ENCODE measurements at regions not wholly inside any gene's neighbourhood (a gene's known extent, or its start where the extent isn't known, plus 50 kb on each side); places are given as distances from the start of the nearest gene placed in this dataset.

GRCh38 chr2:181145645-181146044, 165.2 kb downstream of the UBE2E3 start:
- TF ChIP-seq, protein P1, sequence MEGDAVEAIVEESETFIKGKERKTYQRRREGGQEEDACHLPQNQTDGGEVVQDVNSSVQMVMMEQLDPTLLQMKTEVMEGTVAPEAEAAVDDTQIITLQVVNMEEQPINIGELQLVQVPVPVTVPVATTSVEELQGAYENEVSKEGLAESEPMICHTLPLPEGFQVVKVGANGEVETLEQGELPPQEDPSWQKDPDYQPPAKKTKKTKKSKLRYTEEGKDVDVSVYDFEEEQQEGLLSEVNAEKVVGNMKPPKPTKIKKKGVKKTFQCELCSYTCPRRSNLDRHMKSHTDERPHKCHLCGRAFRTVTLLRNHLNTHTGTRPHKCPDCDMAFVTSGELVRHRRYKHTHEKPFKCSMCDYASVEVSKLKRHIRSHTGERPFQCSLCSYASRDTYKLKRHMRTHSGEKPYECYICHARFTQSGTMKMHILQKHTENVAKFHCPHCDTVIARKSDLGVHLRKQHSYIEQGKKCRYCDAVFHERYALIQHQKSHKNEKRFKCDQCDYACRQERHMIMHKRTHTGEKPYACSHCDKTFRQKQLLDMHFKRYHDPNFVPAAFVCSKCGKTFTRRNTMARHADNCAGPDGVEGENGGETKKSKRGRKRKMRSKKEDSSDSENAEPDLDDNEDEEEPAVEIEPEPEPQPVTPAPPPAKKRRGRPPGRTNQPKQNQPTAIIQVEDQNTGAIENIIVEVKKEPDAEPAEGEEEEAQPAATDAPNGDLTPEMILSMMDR (IDR thresholded peaks at IDR 0.05; ENCODE audit: low read depth, low read length), result no peak
- H3K4me3 ChIP-seq (ENCODE audit: low read depth, low read length), result no peak overlapping the region

- no peak overlapping the region for H3K4me3 ChIP-seq (ENCODE audit: low read depth, low read length)
- TF ChIP-seq, protein P1 (IDR thresholded peaks at IDR 0.05; ENCODE audit: low read depth, low read length), result no peak
Observed at GRCh38 chr2:181146171-181146570, 165.8 kb downstream of the UBE2E3 start.

- TF ChIP-seq, protein P1 (IDR thresholded peaks at IDR 0.05; ENCODE audit: low read depth, low read length), result no peak
Observed at GRCh38 chr2:181149056-181149455, 168.7 kb downstream of the UBE2E3 start.

GRCh38 chr2:181152226-181152625, 171.8 kb downstream of the UBE2E3 start:
- no peak overlapping the region for H3K4me3 ChIP-seq (ENCODE audit: low read depth, low read length)
- TF ChIP-seq, protein P1 (IDR thresholded peaks at IDR 0.05; ENCODE audit: low read depth, low read length), result no peak

More at GRCh38 chr2:181149056-181149455, 168.7 kb downstream of the UBE2E3 start:
- no peak overlapping the region for H3K4me3 ChIP-seq (ENCODE audit: low read depth, low read length)

GRCh38 chr2:181152701-181153100, 172.3 kb downstream of the UBE2E3 start:
- TF ChIP-seq, protein P1 (IDR thresholded peaks at IDR 0.05; ENCODE audit: low read depth, low read length), result no peak
- H3K4me3 ChIP-seq (ENCODE audit: low read depth, low read length), result no peak overlapping the region

GRCh38 chr2:181153886-181154285, 173.5 kb downstream of the UBE2E3 start:
- TF ChIP-seq, protein P1 (IDR thresholded peaks at IDR 0.05; ENCODE audit: low read depth, low read length), result no peak
- no peak overlapping the region for H3K4me3 ChIP-seq (ENCODE audit: low read depth, low read length)

DNA sequence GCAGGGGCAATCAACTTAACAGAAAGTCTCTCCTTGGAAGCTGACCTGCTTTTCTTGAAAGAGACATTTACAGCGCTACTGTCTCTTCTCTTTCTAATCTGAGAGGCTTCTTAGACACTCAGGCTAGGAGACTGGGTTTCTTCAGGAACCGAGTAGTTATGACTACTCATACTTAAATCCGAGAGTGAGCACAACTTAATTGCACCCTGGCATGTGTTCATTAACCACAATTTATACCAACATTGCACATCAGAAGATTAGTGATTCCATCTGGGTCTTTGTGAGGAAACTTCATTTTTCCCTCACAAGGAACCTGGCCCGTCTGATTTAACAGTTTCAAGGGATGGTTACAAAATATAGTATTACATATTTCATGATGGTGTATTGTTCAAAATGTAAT, 176.9 kb downstream of the UBE2E3 start:
- TF ChIP-seq, protein P1 (IDR thresholded peaks at IDR 0.05; ENCODE audit: low read depth, low read length), result no peak
- H3K4me3 ChIP-seq (ENCODE audit: low read depth, low read length), result no peak overlapping the region

Data from WI38 (cell line).